DMS153 (cell line): ENCODE measurements at regions not wholly inside any gene's neighbourhood (a gene's known extent, or its start where the extent isn't known, plus 50 kb on each side); places are given as distances from the start of the nearest gene placed in this dataset.
"Not testable (repeated sequence)": the region's sequence is repeated elsewhere in the genome, so short reads cannot be mapped to it uniquely, and the experiment has no call there.

Experiments used
- DNase-seq: peaks from one replicate; lab custom pipeline; 2025; lab: John Stamatoyannopoulos, UW

DNA sequence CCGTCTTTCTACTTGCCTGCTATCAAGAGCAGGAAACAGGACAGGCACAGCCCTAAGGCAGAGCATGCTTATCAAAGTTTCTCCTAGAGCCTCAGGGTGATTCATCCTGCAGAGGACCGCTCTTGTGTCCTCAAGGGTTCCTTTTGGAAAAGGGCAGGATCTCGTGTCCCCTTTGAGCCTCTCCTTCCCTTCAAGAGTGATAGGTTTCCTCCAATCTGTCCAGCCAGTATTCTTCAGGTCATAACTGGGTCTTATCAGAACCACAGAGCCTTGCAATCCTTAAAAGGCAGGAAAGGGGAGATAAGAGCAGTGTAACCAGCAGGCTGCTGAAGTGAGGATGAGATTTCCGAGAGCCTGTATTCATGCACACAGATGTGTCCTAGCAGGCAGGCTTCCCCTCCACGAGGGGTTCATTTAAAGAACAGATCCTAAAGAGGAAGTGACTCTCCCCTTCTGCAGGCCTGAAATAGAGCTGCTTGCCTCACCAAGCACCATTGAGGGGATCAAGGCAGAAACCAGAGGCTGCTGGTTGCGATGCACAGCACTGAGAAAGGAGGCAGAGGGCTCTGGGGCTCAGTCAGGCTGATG, 90.5 kb upstream of the SVIL start:
- DNase-seq = no peak

GRCh38 chr10:29723726-29724125, 89.0 kb upstream of the SVIL start:
- DNase-seq = no peak

DNA sequence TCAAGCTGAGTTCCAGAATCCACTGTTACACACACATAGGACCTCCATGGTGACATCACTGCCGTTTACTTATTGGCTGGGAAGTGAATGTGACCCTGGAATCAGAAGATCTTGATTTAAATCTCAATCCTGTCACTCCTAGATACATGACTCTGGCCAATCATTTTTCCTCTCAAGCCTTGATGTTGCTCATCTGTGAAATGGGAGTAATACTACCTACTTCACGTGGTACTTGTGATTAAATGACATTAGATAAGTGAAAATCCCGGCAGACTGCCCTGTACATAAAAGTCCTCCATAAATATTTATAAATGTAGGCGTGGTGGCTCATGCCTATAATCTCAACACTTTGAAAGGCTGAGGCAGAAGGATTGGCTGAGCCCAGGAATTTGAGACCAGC, 88.0 kb upstream of the SVIL start:
- no peak for DNase-seq

GRCh38 chr10:29720149-29720548, 85.4 kb upstream of the SVIL start:
- DNase-seq = no peak

DNA sequence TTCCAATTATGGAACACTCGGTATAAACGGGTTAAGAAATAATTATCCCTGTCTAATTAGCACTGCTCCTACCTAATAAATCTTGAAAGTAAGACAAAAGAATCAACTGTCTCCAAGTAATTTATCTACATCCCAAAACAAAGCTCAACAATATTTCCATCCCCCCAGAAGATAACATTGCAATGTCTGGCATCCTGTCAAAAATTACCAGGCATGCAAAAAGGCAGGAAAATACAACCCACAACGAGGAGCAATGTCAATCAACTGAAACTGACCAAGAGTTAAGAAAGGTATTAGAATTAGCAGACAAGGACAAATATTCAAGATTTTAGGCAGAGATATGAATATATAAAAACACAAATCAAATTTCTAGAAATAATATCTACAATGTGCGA, 84.5 kb upstream of the SVIL start:
- DNase-seq = no peak

DNA sequence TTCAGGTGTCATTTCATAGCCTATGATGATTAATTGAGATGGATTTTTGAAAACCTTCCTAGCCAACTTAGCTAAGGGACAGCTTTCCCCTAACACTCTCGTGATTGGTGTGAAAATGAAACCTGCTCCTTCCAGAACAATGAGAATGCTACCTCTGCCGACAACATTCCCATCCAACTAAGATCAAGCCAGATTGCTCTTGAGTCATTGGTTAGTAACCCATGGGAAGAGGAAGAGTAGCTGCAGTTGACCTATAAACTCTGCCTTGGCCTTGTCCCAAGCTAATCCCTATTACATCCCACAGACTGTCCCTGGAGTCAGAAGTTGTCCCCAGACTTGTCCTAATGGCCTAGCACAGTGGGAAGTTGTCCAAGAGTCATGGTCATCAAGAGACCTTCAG, 80.5 kb upstream of the SVIL start:
- DNase-seq = no peak

DNA sequence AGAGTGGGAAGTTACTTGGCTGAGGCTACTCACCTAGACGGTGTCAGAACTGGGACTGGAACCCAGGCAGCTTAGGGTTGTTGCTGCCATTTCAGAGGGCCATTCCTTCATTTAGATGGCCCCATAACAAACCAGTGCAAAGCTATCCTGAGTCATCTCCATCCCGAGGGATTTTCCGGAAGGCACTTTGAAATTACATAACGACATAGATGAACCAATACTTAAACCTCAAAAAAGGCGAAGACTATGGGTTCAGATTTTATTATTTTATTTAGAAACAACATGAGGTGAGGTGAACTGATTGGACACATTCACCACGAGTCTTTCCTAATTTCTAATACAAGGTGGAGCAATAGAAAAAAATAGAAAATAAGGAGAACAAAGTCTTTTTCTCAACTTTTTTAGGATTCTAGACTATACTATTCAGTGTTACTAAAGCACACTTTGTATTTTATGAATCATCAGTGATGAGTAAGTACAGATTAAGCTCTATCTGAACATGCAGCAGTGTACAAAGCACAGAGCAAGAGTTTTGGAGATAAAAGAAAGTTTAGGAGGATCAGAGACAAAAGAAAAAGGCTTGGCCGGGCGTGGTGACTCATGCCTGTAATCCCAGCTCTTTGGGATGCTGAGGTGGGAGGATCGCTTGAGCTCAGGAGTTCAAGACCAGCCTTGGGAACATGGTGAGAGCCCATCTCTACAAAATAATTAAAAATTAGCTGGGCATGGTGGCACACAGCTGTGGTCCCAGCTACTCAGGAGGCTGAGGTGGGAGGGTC, 79.5 kb upstream of the SVIL start:
- no peak for DNase-seq

GRCh38 chr10:29713450-29713849, 78.7 kb upstream of the SVIL start:
- DNase-seq = no peak

DNA sequence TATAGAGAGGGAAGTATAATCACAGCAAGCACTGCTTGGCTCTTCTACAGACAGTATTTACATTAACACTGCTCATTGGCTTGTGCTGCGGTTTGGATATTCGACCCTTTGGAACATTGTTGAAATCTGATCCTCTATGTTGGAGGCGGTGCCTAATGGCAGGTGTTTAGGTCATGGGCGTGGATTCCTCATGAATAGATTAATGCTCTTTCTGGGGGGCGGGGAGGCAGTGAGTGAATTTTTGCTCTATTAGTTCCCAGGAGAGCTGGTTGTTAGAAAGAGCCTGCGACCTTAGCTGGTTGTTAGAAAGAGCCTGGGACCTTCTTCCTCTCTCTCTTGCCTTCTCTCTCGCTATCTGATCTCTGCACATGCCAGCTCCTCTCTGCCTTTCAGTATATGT, 77.3 kb upstream of the SVIL start:
- peak; percentile 8 for DNase-seq

- no peak for DNase-seq
Observed at GRCh38 chr10:29710128-29710527, 75.4 kb upstream of the SVIL start.

GRCh38 chr10:29709484-29710002, 74.8 kb upstream of the SVIL start:
- DNase-seq = no peak

- DNase-seq = no peak
Observed at GRCh38 chr10:29703271-29703670, 68.5 kb upstream of the SVIL start.

DNA sequence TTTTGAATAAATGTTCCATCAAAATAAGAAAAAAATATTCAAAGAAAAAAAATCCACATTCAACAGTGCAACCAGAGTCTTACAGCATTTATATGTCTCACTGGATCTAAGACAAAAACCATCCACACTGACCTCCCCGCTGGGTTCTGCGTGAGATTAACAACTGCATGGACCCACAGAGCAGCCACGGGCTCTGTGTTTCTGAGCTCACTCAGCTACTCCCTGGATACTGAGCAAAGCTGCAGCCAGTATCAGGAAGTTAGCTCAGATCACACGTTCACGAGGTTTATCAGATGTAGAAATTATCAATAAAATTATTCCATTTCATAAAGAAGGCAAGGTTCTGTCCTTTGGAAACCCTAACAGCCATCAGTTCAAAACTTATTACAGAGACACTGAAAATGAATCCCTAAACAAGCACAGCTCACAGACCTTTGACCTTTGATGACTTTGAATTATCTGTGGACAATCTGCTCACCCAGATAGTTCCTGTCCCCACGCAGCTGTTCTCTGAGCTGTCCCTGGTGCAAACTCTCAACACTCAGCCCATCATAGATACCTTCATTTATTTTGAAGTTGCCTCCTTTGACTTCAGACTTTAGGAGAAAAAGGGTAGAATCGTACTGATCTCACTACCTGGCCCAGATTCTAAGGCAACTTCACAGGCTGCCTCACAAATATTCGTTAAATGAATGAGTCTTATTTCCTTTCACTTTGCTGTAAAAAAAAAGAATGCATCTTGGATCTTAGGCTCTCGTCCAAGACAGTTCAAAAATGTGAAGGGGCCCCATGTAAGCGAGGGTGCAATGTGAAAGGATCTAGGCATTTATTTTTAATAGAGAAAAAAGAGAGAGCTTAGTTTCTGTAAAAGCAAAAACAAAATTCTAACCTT, 67.7 kb upstream of the SVIL start:
- no peak for DNase-seq

DNA sequence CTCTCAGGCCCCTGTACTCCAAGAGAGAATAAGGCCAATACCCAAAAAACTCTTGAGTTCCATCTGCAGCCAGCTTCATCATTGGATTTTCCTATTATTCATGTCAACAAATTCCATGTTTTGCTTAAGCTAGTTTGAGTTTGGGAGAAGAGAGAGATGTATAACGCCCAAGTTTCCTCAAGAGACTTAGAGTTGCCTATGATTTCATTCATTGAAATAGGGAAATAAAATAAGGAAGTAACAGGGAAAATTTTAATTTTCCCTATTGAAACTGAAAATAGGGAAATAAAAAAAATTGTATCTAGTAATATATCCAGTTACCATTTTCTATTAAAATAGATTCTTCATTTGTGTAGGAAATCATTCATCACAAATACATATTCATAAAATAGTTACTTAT, 66.5 kb upstream of the SVIL start:
- DNase-seq = no peak

GRCh38 chr10:29699621-29700020, 64.8 kb upstream of the SVIL start:
- DNase-seq = no peak

DNA sequence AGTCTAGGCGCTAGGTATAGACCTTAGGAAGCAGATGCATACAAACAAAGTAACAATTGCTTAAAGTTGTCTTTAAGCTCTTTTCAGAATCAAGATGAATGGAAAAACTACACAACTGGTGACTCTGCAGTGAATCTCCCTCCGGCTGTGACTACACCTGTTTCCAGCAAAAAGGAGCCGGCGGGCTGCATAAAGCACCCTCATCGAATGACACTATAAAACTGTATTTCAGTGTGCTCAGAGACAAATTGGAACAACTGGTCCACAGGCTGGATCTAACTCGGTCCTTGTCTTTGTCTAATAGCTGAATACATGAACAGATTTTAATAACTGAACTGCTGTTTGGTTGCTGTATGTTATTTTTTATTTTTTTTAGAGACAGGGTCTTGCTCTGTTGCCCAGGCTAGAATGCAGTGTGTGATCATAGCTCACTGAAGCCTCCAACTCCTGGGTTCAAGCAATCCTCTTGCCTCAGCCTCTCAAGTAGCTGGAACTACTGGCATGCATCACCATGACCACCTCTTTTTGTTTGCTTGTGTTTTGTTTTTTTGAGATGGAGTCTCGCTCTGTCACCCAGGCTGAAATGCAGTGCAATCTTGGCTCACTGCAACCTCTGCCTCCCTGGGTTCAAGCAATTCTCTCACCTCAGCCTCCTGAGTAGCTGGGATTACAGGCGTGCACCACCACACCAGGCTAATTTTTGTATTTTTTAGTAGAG, 64.2 kb upstream of the SVIL start:
- no peak for DNase-seq

GRCh38 chr10:29696581-29696980, 61.8 kb upstream of the SVIL start:
- not testable (repeated sequence) for DNase-seq

DNA sequence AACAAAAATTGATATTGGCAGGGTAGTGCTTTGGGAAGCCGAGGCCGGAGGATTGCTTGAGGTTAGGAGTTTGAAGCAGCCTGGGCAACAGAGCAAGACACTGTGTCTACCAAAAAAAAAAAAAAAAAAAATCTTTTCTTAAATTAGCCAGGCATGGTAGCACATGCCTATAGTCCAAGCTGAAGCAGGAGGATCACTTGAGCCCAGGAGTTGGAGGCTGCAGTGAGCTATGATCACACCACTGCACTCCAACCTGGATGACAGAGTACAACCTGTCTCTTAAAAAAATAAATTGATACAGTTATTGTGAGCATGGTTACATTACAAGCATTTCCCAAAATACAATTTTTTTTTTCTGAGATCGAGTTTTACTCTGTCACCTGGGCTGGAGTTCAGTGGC, 59.4 kb upstream of the SVIL start:
- DNase-seq = no peak

GRCh38 chr10:29692121-29692539, 57.4 kb upstream of the SVIL start:
- DNase-seq = no peak

DNA sequence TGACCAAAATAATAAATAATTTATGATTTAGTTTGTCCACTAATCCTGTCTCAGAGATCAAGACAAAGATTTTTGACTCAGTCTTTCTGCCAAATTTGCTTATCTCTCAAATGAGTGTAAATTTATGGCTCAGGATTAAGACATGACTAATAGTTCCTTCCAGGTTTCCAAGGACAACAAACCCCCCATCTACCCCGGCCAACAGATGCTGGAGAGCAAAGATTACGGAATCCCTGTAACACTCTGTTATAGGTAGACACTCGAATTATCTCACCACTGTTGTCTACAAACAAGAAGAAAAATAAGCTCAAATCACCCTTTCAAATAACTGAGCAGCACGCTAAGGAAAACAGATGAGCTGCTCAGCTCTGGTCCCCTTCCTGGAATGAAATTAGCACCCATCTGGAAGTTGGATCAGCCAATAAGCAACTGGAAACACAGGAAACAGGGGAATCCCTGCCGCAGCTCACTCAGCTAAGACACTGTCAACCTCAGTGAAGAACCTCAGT, 56.8 kb upstream of the SVIL start:
- DNase-seq = no peak

- no peak for DNase-seq
Observed at GRCh38 chr10:29689001-29689400, 54.2 kb upstream of the SVIL start.

DNA sequence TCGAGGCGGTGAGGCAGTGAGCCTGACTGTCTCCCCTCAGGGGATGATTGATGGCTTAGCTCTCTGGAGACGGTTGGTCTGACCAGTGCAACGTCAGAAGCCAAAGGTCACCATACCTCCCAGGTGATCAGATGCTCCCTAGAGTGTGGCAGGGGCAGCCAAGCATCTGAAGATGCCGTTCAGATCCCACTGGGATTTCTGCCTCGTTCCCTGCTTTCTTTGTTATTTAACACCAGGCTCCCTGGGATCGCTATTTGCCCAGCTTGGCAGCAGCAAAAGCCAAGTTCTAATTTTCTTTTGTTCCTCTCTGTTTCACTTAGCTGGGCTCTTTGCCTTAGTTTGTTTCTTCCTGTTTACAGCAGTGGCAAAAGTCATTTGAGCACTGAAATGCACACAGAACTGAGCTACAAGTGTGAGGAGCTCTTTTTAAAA, 53.5 kb upstream of the SVIL start:
- no peak for DNase-seq
